BJ (cell line): ENCODE measurements at regions not wholly inside any gene's neighbourhood (a gene's known extent, or its start where the extent isn't known, plus 50 kb on each side); places are given as distances from the start of the nearest gene placed in this dataset.

Experiments
- CTCF ChIA-PET: fragments of 350-600 bp; formaldehyde crosslinking; extraction: SDS; loops from one replicate; lab custom pipeline; 2021; ENCODE audit warnings: antibody characterized with exemption, inconsistent platforms; lab: Yijun Ruan, JAX
- POLR2A ChIA-PET: fragments of 300-600 bp; sonication (Branson Sonifier 250); formaldehyde crosslinking; extraction: SDS; loops from one replicate; lab custom pipeline; 2021; ENCODE audit warnings: antibody characterized with exemption; lab: Charles Lee
- DNase-seq: peaks from one replicate; pipeline ENCODE4 v3.0.0-alpha.2; 2011; ENCODE audit warnings: low read depth
- H3K27me3 ChIP-seq: 2 replicates; pipeline ENCODE4 v1.6.0; 2011; ENCODE audit warnings: low read length; ENCODE audit not compliant: control insufficient read depth, insufficient read depth
- H3K36me3 ChIP-seq: 2 replicates; pipeline ENCODE4 v1.5.1; 2011; ENCODE audit warnings: low read length; ENCODE audit not compliant: control insufficient read depth, insufficient read depth
- H3K4me3 ChIP-seq: 2 replicates; pipeline ENCODE4 v1.5.1; 2011; ENCODE audit warnings: low read depth, mild to moderate bottlenecking, control low read depth, low read length
- TF ChIP-seq, protein P1 (sequence below): IDR thresholded peaks from 2 replicates; pipeline ENCODE4 v1.5.1; 2011; ENCODE audit warnings: low read depth, mild to moderate bottlenecking, control low read depth, inconsistent platforms, low read length, moderate library complexity; ENCODE audit not compliant: insufficient read depth

DNA sequence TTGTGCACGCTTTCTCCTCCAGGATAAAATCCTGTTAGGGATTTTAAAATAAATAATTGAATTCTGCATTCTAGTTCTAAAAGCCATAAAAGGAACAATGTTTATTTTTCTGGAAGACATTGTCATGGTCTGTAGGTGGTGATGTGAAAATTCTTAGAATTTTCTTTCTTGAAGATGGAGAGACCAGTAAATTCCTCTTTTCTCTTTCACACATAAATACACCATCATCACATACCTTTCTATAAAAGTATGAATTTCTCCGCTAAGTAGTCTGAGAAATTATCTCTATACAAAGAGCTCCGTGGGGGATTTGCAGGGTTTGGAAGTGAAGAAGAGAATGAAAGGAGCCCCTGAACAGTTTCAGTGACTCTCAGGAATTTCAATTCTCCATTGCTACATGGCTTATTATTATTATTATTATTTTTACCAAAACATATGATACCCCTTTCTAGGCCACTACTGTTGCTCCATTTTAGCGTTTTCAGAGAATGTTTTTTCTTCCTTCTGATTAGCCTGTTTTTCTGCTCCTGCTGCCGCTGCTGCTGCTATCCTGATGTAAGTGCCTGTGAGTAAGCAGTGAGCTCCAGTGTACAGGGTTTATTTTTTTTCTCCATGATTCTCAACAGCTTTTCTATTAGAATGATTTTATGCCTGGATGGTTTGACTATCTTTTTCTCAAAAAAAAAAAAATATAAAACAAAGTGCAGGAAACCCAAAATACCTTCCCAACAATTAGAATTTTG lies 145.8 kb downstream of the SAMD5 start:
- H3K27me3 ChIP-seq: no peaks in the 10 kb centered on the region
- ChIA-PET CTCF (interaction anchor here (1.3 kb wide), 1 partner anchor 147 kb away, joined by 5 read pairs; no protein-coding TSS in a partner anchor), POLR2A (interaction anchor here (0.6 kb wide), 1 partner anchor 21 kb away, joined by 3 read pairs; no protein-coding TSS in a partner anchor)
- no peak for DNase-seq
- H3K36me3 ChIP-seq: no peaks in the 10 kb centered on the region
- no peak overlapping the region for H3K4me3 ChIP-seq
- TF ChIP-seq, protein P1, sequence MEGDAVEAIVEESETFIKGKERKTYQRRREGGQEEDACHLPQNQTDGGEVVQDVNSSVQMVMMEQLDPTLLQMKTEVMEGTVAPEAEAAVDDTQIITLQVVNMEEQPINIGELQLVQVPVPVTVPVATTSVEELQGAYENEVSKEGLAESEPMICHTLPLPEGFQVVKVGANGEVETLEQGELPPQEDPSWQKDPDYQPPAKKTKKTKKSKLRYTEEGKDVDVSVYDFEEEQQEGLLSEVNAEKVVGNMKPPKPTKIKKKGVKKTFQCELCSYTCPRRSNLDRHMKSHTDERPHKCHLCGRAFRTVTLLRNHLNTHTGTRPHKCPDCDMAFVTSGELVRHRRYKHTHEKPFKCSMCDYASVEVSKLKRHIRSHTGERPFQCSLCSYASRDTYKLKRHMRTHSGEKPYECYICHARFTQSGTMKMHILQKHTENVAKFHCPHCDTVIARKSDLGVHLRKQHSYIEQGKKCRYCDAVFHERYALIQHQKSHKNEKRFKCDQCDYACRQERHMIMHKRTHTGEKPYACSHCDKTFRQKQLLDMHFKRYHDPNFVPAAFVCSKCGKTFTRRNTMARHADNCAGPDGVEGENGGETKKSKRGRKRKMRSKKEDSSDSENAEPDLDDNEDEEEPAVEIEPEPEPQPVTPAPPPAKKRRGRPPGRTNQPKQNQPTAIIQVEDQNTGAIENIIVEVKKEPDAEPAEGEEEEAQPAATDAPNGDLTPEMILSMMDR: no peak

DNA sequence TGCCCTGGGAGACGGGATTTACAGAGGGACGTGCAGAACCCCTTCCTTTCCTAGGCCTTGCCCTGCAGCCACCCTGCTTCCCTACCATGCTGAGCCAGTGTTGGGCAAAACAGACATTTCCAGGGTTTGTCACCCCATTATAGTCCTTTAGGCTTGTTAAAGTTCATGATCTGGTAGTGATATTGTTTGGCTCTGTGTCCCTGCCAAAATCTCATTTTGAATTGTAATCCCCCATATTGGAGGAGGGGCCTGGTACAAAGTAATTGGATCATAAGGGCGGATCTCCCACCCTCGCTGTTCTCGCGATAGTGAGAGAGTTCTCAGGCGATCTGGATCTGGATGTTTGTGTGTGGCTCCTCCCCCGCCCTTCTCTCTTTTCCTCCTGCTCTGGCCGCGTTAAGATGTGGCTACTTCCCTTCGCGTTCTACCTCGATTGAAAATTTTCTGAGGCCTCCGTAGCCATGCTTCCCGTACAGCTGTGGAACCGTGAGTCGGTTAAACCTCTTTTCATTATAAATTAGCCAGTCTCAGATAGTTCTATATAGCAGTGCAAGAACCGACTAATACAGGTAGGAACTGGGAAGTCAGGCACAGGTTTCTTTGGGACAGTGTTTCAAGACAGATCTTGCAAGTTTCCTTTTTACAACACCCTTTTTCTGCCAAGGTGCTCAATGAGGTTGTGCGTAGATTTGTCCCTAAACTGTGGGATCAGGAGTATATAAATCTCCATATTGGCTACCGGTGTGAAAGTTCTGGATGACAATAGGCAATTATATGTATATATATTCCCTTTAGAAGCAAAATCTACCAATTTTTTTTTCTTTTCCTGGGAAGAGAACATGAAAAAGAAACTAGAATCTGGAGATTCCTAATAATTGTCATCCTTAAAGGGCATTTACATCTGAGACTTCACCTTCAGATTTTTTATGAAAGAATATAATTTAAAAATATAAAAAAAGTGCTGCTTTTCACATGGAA lies 152.1 kb downstream of the SAMD5 start:
- Histone ChIP-seq H3K27me3 (no peaks in the 10 kb centered on the region), H3K36me3 (no peaks in the 10 kb centered on the region), H3K4me3 (no peak overlapping the region)
- ChIA-PET POLR2A (no interaction called here), CTCF (no interaction called here)
- no peak for DNase-seq
- TF ChIP-seq, protein P1: no peak

DNA sequence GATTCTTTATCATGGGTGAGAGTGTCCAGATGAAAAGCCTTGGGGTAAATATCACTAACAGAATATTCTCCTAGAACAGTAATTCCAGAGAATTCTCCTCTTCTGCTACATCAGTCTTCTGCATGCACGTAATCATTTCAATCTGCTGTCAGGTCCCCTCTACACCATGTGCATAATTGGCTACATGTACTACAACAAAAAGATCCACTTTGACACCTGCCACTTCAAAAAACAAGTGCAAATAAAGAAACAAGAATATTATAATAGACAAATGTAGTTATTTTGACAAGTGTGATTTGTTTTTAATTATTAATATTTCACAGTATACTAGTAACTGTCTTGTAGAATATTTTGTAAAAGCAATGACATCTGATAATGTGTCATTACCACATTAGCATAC lies 154.2 kb downstream of the SAMD5 start:
- Histone ChIP-seq H3K27me3 (no peaks in the 10 kb centered on the region), H3K36me3 (no peaks in the 10 kb centered on the region), H3K4me3 (no peak overlapping the region)
- TF ChIP-seq, protein P1: no peak
- no peak for DNase-seq
- CTCF ChIA-PET: no interaction called here
- POLR2A ChIA-PET: no interaction called here

DNA sequence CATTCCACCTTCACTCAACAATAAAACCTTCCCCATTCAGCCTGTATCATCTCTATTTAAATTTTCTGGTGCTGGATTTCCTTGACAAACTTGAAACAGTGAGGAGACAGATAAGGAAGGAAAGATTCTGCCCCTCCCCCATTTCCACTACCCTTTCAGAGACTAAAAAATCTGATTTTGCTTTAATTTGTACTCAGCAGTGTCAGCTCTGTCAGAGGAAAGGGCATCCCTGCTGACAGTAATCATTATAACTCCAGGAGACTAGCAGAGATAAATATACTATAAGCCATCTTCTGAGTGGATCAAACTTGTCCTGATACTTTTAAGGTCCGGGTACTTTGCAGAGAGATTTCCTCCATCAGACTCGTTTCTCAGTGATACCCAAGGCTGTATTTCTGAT lies 155.6 kb downstream of the SAMD5 start:
- CTCF ChIA-PET: no interaction called here
- no peak overlapping the region for H3K4me3 ChIP-seq
- POLR2A ChIA-PET: no interaction called here
- no peak for DNase-seq
- no peaks in the 10 kb centered on the region for H3K36me3 ChIP-seq
- no peaks in the 10 kb centered on the region for H3K27me3 ChIP-seq
- TF ChIP-seq, protein P1: no peak

DNA sequence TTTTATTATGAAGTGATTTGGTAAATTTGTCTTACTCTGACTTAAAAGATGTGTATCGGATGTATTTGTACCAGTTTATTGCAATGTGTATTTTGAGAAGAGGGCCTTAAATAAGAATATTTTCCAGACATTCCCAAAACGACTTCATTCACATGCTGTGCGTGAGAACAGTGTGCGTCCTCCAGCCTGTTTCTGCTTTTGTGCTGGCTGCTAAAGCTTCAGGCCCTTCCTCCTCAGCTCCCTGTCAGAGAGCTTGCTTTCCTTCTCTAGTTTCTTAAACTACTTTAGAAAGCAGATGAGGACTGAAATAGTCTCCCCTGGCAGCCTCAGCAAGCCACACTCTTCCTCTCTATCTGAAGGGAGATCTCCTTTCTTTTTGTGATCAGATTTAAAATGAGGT lies 157.8 kb downstream of the SAMD5 start:
- Histone ChIP-seq H3K27me3 (no peaks in the 10 kb centered on the region), H3K4me3 (no peak overlapping the region), H3K36me3 (no peaks in the 10 kb centered on the region)
- ChIA-PET POLR2A (no interaction called here), CTCF (interaction anchor here (1.0 kb wide), 1 partner anchor 15 kb away, joined by 4 read pairs; no protein-coding TSS in a partner anchor)
- DNase-seq: no peak
- TF ChIP-seq, protein P1: no peak
